ENCODE measurements at regions not wholly inside any gene's neighbourhood (a gene's known extent, or its start where the extent isn't known, plus 50 kb on each side); places are given as distances from the start of the nearest gene placed in this dataset.

GRCh38 chr6:118401325-118401975 lies 146.6 kb upstream of the PLN start:
- no peak for TF ChIP-seq CTCF (IDR thresholded peaks at IDR 0.05; ENCODE audit: low read depth, low read length)
- Histone ChIP-seq H3K36me3 (no peaks in the 10 kb centered on the region), H3K4me1 (ENCODE audit: low read depth) (no peaks in the 10 kb centered on the region), H3K4me3 (no peak overlapping the region), H3K27ac (no peak overlapping the region), H3K27me3 (no peaks in the 10 kb centered on the region), H3K9me3 (ENCODE audit: low read depth) (no peaks in the 10 kb centered on the region)
- no peak for DNase-seq (ENCODE audit: low read depth in 1 of 2, low spot score in 1 of 2)

- Histone ChIP-seq H3K36me3 (no peaks in the 10 kb centered on the region), H3K4me1 (ENCODE audit: low read depth) (no peaks in the 10 kb centered on the region), H3K4me3 (no peak overlapping the region), H3K9me3 (ENCODE audit: low read depth) (no peaks in the 10 kb centered on the region), H3K27me3 (no peaks in the 10 kb centered on the region), H3K27ac (no peak overlapping the region)
- DNase-seq (ENCODE audit: low read depth in 1 of 2, low spot score in 1 of 2) = no peak
- no peak for TF ChIP-seq CTCF (IDR thresholded peaks at IDR 0.05; ENCODE audit: low read depth, low read length)
Observed at GRCh38 chr6:118403036-118403435, 145.1 kb upstream of the PLN start.

- Histone ChIP-seq H3K4me3 (no peak overlapping the region), H3K36me3 (no peaks in the 10 kb centered on the region), H3K27me3 (no peaks in the 10 kb centered on the region), H3K4me1 (ENCODE audit: low read depth) (no peaks in the 10 kb centered on the region), H3K9me3 (ENCODE audit: low read depth) (no peaks in the 10 kb centered on the region), H3K27ac (no peak overlapping the region)
- DNase-seq (ENCODE audit: low read depth in 1 of 2, low spot score in 1 of 2) = no peak
- no peak for TF ChIP-seq CTCF (IDR thresholded peaks at IDR 0.05; ENCODE audit: low read depth, low read length)
Observed at GRCh38 chr6:118408863-118409262, 139.2 kb upstream of the PLN start.

- no peaks in the 10 kb centered on the region for H3K36me3 ChIP-seq
- TF ChIP-seq CTCF (IDR thresholded peaks at IDR 0.05; ENCODE audit: low read depth, low read length) = no peak
- H3K27ac ChIP-seq = no peak overlapping the region
- no peaks in the 10 kb centered on the region for H3K27me3 ChIP-seq
- no peak for DNase-seq (ENCODE audit: low read depth in 1 of 2, low spot score in 1 of 2)
- no peak overlapping the region for H3K4me3 ChIP-seq
- H3K4me1 ChIP-seq (ENCODE audit: low read depth) = no peaks in the 10 kb centered on the region
- no peaks in the 10 kb centered on the region for H3K9me3 ChIP-seq (ENCODE audit: low read depth)
Observed at GRCh38 chr6:118410001-118410400, 138.1 kb upstream of the PLN start.

Measured in cardiac muscle cell (in vitro differentiated cells and primary cell).